ENCODE measurements at regions not wholly inside any gene's neighbourhood (a gene's known extent, or its start where the extent isn't known, plus 50 kb on each side); places are given as distances from the start of the nearest gene placed in this dataset.

GRCh38 chr1:240031009-240031408, 60.7 kb upstream of the FMN2 start:
- no peak for TF ChIP-seq CTCF (IDR thresholded peaks at IDR 0.05)
- no peak for TF ChIP-seq EZH2 (IDR thresholded peaks at IDR 0.05)
